WTC11 (cell line): ENCODE measurements at regions not wholly inside any gene's neighbourhood (a gene's known extent, or its start where the extent isn't known, plus 50 kb on each side); places are given as distances from the start of the nearest gene placed in this dataset.

Experiments
- ATAC-seq: fragments of 200-7000 bp; cut with Tn5 transposase; 2 replicates; pipeline ENCODE4 v1.10.0; 2021; ENCODE audit warnings: mild to moderate bottlenecking, moderate library complexity
- CTCF ChIA-PET: fragments of 300-600 bp; sonication (Branson Sonifier 250); formaldehyde crosslinking; loops from one replicate; lab custom pipeline; 2021; ENCODE audit warnings: antibody characterized with exemption; lab: Charles Lee
- POLR2A ChIA-PET: fragments of 350-600 bp; sonication (Branson Sonifier 250); formaldehyde crosslinking; loops from one replicate; lab custom pipeline; 2021; ENCODE audit warnings: antibody characterized with exemption; lab: Charles Lee
- DNase-seq: peaks from one replicate; pipeline ENCODE4 v3.0.0; 2021; ENCODE audit warnings: low spot score
- H3K27ac Mint-ChIP-seq: 2 replicates; pipeline ENCODE4 v1.8.0; 2021; ENCODE audit warnings: mixed read lengths
- H3K27me3 Mint-ChIP-seq: 2 replicates; pipeline ENCODE4 v1.8.0; 2021; ENCODE audit warnings: low read depth, mild to moderate bottlenecking, moderate library complexity, mixed read lengths
- H3K36me3 Mint-ChIP-seq: 2 replicates; pipeline ENCODE4 v1.8.0; 2021; ENCODE audit warnings: mixed read lengths
- H3K4me1 Mint-ChIP-seq: 2 replicates; pipeline ENCODE4 v1.8.0; 2022; ENCODE audit warnings: mixed read lengths
- H3K4me3 Mint-ChIP-seq: 2 replicates; pipeline ENCODE4 v1.8.0; 2021; ENCODE audit warnings: mild to moderate bottlenecking, moderate library complexity, mixed read lengths
- H3K9me3 Mint-ChIP-seq: 2 replicates; pipeline ENCODE4 v1.8.0; 2021; ENCODE audit warnings: mixed read lengths
- ARID4B ChIP-seq: sonication (generic); formaldehyde crosslinking; IDR thresholded peaks from 2 replicates; pipeline ENCODE4 v1.8.0; 2023; ENCODE audit warnings: missing genetic modification reagents, mild to moderate bottlenecking, borderline replicate concordance
- ATF1 ChIP-seq: sonication (generic); formaldehyde crosslinking; IDR thresholded peaks from 2 replicates; pipeline ENCODE4 v1.8.1; 2023; ENCODE audit warnings: mild to moderate bottlenecking, moderate library complexity, missing genetic modification reagents
- ATF3 ChIP-seq: sonication (generic); formaldehyde crosslinking; conservative IDR thresholded peaks from 2 replicates; pipeline ENCODE4 v1.8.1; 2022; ENCODE audit warnings: mild to moderate bottlenecking, missing genetic modification reagents
- CDX4 ChIP-seq: fragments of 250-450 bp; sonication (Bioruptor Pico); IDR thresholded peaks from 2 replicates; pipeline ENCODE4 v1.9.0; 2021; ENCODE audit warnings: moderate library complexity, mild to moderate bottlenecking, inconsistent platforms, borderline replicate concordance
- CREB1 ChIP-seq: sonication (generic); formaldehyde crosslinking; IDR thresholded peaks from 2 replicates; pipeline ENCODE4 v1.8.0; 2023; ENCODE audit warnings: mild to moderate bottlenecking, missing genetic modification reagents
- E2F1 ChIP-seq: sonication (generic); formaldehyde crosslinking; IDR thresholded peaks from 2 replicates; pipeline ENCODE4 v1.8.0; 2022; ENCODE audit warnings: mild to moderate bottlenecking, missing genetic modification reagents
- FOXK1 ChIP-seq: sonication (generic); formaldehyde crosslinking; IDR thresholded peaks from 2 replicates; pipeline ENCODE4 v1.8.0; 2022; ENCODE audit warnings: mild to moderate bottlenecking, moderate library complexity, missing genetic modification reagents
- GRHL2 ChIP-seq: fragments of 250-450 bp; sonication (Bioruptor Pico); IDR thresholded peaks from 2 replicates; pipeline ENCODE4 v1.8.0; 2022; ENCODE audit warnings: mild to moderate bottlenecking, moderate library complexity; ENCODE audit not compliant: insufficient replicate concordance, severe bottlenecking
- GTF2I ChIP-seq: fragments of 250-450 bp; sonication (Bioruptor Pico); conservative IDR thresholded peaks from 2 replicates; pipeline ENCODE4 v1.4.0; 2021; ENCODE audit warnings: mild to moderate bottlenecking
- IRF2 ChIP-seq: sonication (generic); formaldehyde crosslinking; IDR thresholded peaks from 2 replicates; pipeline ENCODE4 v1.8.0; 2022; ENCODE audit warnings: low read depth, missing genetic modification reagents, borderline replicate concordance
- SMAD4 ChIP-seq: sonication (generic); formaldehyde crosslinking; IDR thresholded peaks from 2 replicates; pipeline ENCODE4 v1.8.0; 2022; ENCODE audit warnings: mild to moderate bottlenecking, missing genetic modification reagents
- TEAD1 ChIP-seq: sonication (generic); formaldehyde crosslinking; IDR thresholded peaks from 2 replicates; pipeline ENCODE4 v1.8.0; 2022; ENCODE audit warnings: mild to moderate bottlenecking, missing genetic modification reagents
- TEAD4 ChIP-seq: sonication (generic); formaldehyde crosslinking; IDR thresholded peaks from 2 replicates; pipeline ENCODE4 v1.8.0; 2022; ENCODE audit warnings: mild to moderate bottlenecking, missing genetic modification reagents
- USF1 ChIP-seq: sonication (generic); formaldehyde crosslinking; IDR thresholded peaks from 2 replicates; pipeline ENCODE4 v1.8.0; 2022; ENCODE audit warnings: mild to moderate bottlenecking, missing genetic modification reagents
- USF2 ChIP-seq: sonication (generic); formaldehyde crosslinking; IDR thresholded peaks from 2 replicates; pipeline ENCODE4 v1.8.1; 2023; ENCODE audit warnings: mild to moderate bottlenecking, missing genetic modification reagents, moderate library complexity
- ZNF396 ChIP-seq: fragments of 250-450 bp; sonication (Bioruptor Pico); IDR thresholded peaks from 2 replicates; pipeline ENCODE4 v1.8.0; 2021; ENCODE audit warnings: mild to moderate bottlenecking, moderate library complexity, borderline replicate concordance
- ZNF416 ChIP-seq: fragments of 250-450 bp; sonication (Bioruptor Pico); IDR thresholded peaks from 2 replicates; pipeline ENCODE4 v1.9.0; 2021; ENCODE audit warnings: mild to moderate bottlenecking, inconsistent platforms
- ZNF423 ChIP-seq: fragments of 250-450 bp; sonication (Bioruptor Pico); IDR thresholded peaks from 2 replicates; pipeline ENCODE4 v2.1.2; 2022; ENCODE audit warnings: mild to moderate bottlenecking, moderate library complexity
- ZNF532 ChIP-seq: fragments of 250-450 bp; sonication (Bioruptor Pico); IDR thresholded peaks from 2 replicates; pipeline ENCODE4 v1.9.0; 2021; ENCODE audit warnings: mild to moderate bottlenecking, borderline replicate concordance
- ZNF671 ChIP-seq: fragments of 250-450 bp; sonication (Bioruptor Pico); IDR thresholded peaks from 2 replicates; pipeline ENCODE4 v1.8.0; 2021; ENCODE audit warnings: mild to moderate bottlenecking

- Mint-ChIP-seq H3K4me1 (peaks cover 8% of the 10 kb centered on the region), H3K27me3 (no peaks in the 10 kb centered on the region), H3K36me3 (no peaks in the 10 kb centered on the region), H3K4me3 (no peak overlapping the region), H3K9me3 (no peaks in the 10 kb centered on the region), H3K27ac (no peak overlapping the region)
- DNase-seq (no peak), ATAC-seq (no peak)
- POLR2A ChIA-PET: no interaction called here
- CTCF ChIA-PET: no interaction called here
- TF ChIP-seq ATF3 (no peak), TEAD4 (CRISPR knock-in tag) (no peak), ATF1 (CRISPR knock-in tag) (no peak), CREB1 (CRISPR knock-in tag) (no peak), IRF2 (no peak), FOXK1 (CRISPR knock-in tag) (no peak), ARID4B (CRISPR knock-in tag) (no peak), GRHL2 (CRISPR knock-in tag) (no peak), GTF2I (CRISPR knock-in tag) (no peak), ZNF532 (no peak), ZNF396 (CRISPR knock-in tag) (no peak), USF2 (no peak), USF1 (no peak), E2F1 (CRISPR knock-in tag) (no peak), CDX4 (CRISPR knock-in tag) (no peak), ZNF423 (CRISPR knock-in tag) (no peak), ZNF416 (no peak), TEAD1 (no peak), ZNF671 (CRISPR knock-in tag) (no peak), SMAD4 (CRISPR knock-in tag) (no peak)
Observed at GRCh38 chr6:8334113-8334512, 101.2 kb downstream of the SLC35B3 start.
